ENCODE measurements at regions not wholly inside any gene's neighbourhood (a gene's known extent, or its start where the extent isn't known, plus 50 kb on each side); places are given as distances from the start of the nearest gene placed in this dataset.
"Not testable (repeated sequence)": the region's sequence is repeated elsewhere in the genome, so short reads cannot be mapped to it uniquely, and the experiment has no call there.

GRCh38 chr17:63091909-63092308 lies 125.9 kb downstream of the TANC2 start:
- peaks cover 0 to 13% of the 10 kb centered on the region in 2 donors for H3K36me3 Mint-ChIP-seq
- H3K27ac Mint-ChIP-seq; H3K9me3 Mint-ChIP-seq; H3K4me1 Mint-ChIP-seq; H3K4me3 Mint-ChIP-seq; intact Hi-C loops (cut with micrococcal nuclease); CTCF ChIA-PET (ENCODE audit: partially characterized antibody); H3K9me3 ChIP-seq (ENCODE audit: control insufficient read depth in 1 of 2, low read length in 2 of 2); H3K36me3 ChIP-seq (ENCODE audit: insufficient read depth, low read length); H3K27me3 ChIP-seq (ENCODE audit: insufficient read depth, low read length); DNase-seq; H3K27me3 Mint-ChIP-seq; H3K27ac ChIP-seq (ENCODE audit: low read depth, low read length); H3K4me3 ChIP-seq (ENCODE audit: low read length in 2 of 2); H3K4me1 ChIP-seq (ENCODE audit: insufficient read depth, low read length): not testable (repeated sequence)
- POLR2A ChIA-PET (ENCODE audit: partially characterized antibody) = interaction anchor here (0.6 kb wide), 1 partner anchor 173 kb away, joined by 3 read pairs; no protein-coding TSS in a partner anchor

GRCh38 chr17:63094631-63095030 lies 128.6 kb downstream of the TANC2 start:
- H3K4me3 Mint-ChIP-seq = no peak overlapping the region
- no peak overlapping the region for H3K27ac Mint-ChIP-seq
- POLR2A ChIA-PET (ENCODE audit: partially characterized antibody) = no interaction called here
- H3K9me3 Mint-ChIP-seq = peaks cover 0 to 8% (median under 1%) of the 10 kb centered on the region in 8 donors
- H3K4me1 ChIP-seq (ENCODE audit: insufficient read depth, low read length) = no peaks in the 10 kb centered on the region
- H3K36me3 Mint-ChIP-seq = peaks cover 4 to 17% of the 10 kb centered on the region in 2 donors
- no peaks in the 10 kb centered on the region for H3K36me3 ChIP-seq (ENCODE audit: insufficient read depth, low read length)
- H3K4me1 Mint-ChIP-seq = peaks cover 0 to 1% (median 0%) of the 10 kb centered on the region in 4 donors
- no peaks in the 10 kb centered on the region for H3K27me3 ChIP-seq (ENCODE audit: insufficient read depth, low read length)
- no peak overlapping the region for H3K4me3 ChIP-seq (ENCODE audit: low read length in 2 of 2)
- intact Hi-C loops (cut with micrococcal nuclease) = no loop called here
- DNase-seq = no peak
- CTCF ChIA-PET (ENCODE audit: partially characterized antibody) = no interaction called here
- H3K27me3 Mint-ChIP-seq = no peaks in the 10 kb centered on the region
- H3K27ac ChIP-seq (ENCODE audit: low read depth, low read length) = no peak overlapping the region
- H3K9me3 ChIP-seq (ENCODE audit: control insufficient read depth in 1 of 2, low read length in 2 of 2) = no peaks in the 10 kb centered on the region

GRCh38 chr17:63095459-63095858 lies 129.4 kb downstream of the TANC2 start:
- ChIA-PET CTCF (ENCODE audit: partially characterized antibody) (no interaction called here), POLR2A (ENCODE audit: partially characterized antibody) (interaction anchor here (0.6 kb wide), 1 partner anchor 10 kb away, joined by 4 read pairs; no protein-coding TSS in a partner anchor)
- no peak for DNase-seq
- Mint-ChIP-seq H3K9me3 (peaks cover 0 to 3% (median 0%) of the 10 kb centered on the region in 8 donors), H3K36me3 (peaks cover 6 to 17% of the 10 kb centered on the region in 2 donors), H3K4me1 (peaks cover 0 to 1% (median 0%) of the 10 kb centered on the region in 4 donors), H3K27me3 (no peaks in the 10 kb centered on the region), H3K27ac (no peak overlapping the region), H3K4me3 (no peak overlapping the region)
- Histone ChIP-seq H3K4me1 (ENCODE audit: insufficient read depth, low read length) (no peaks in the 10 kb centered on the region), H3K27ac (ENCODE audit: low read depth, low read length) (no peak overlapping the region), H3K4me3 (ENCODE audit: low read length in 2 of 2) (no peak overlapping the region), H3K9me3 (ENCODE audit: control insufficient read depth in 1 of 2, low read length in 2 of 2) (no peaks in the 10 kb centered on the region), H3K27me3 (ENCODE audit: insufficient read depth, low read length) (no peaks in the 10 kb centered on the region), H3K36me3 (ENCODE audit: insufficient read depth, low read length) (no peaks in the 10 kb centered on the region)
- intact Hi-C loops (cut with micrococcal nuclease) = no loop called here

- H3K27me3 ChIP-seq (ENCODE audit: insufficient read depth, low read length) = no peaks in the 10 kb centered on the region
- CTCF ChIA-PET (ENCODE audit: partially characterized antibody) = no interaction called here
- no peaks in the 10 kb centered on the region for H3K9me3 ChIP-seq (ENCODE audit: control insufficient read depth in 1 of 2, low read length in 2 of 2)
- no peak overlapping the region for H3K4me3 Mint-ChIP-seq
- H3K27ac ChIP-seq (ENCODE audit: low read depth, low read length) = no peak overlapping the region
- H3K9me3 Mint-ChIP-seq = peaks cover 0 to 3% (median 0%) of the 10 kb centered on the region in 8 donors
- intact Hi-C loops (cut with micrococcal nuclease) = no loop called here
- no peaks in the 10 kb centered on the region for H3K4me1 ChIP-seq (ENCODE audit: insufficient read depth, low read length)
- peaks cover 6 to 17% of the 10 kb centered on the region in 2 donors for H3K36me3 Mint-ChIP-seq
- H3K27ac Mint-ChIP-seq = no peak overlapping the region
- H3K4me3 ChIP-seq (ENCODE audit: low read length in 2 of 2) = no peak overlapping the region
- H3K36me3 ChIP-seq (ENCODE audit: insufficient read depth, low read length) = no peaks in the 10 kb centered on the region
- H3K4me1 Mint-ChIP-seq = peaks cover 0 to 1% (median 0%) of the 10 kb centered on the region in 4 donors
- H3K27me3 Mint-ChIP-seq = no peaks in the 10 kb centered on the region
- POLR2A ChIA-PET (ENCODE audit: partially characterized antibody) = no interaction called here
- DNase-seq = no peak
Measured at GRCh38 chr17:63095879-63096278, 129.8 kb downstream of the TANC2 start.

GRCh38 chr17:63096426-63096825 lies 130.4 kb downstream of the TANC2 start:
- H3K36me3 Mint-ChIP-seq = peaks cover 8 to 18% of the 10 kb centered on the region in 2 donors
- H3K4me1 ChIP-seq (ENCODE audit: insufficient read depth, low read length) = no peaks in the 10 kb centered on the region
- POLR2A ChIA-PET (ENCODE audit: partially characterized antibody) = no interaction called here
- H3K9me3 Mint-ChIP-seq = peaks cover 0 to 3% (median 0%) of the 10 kb centered on the region in 8 donors
- no peaks in the 10 kb centered on the region for H3K9me3 ChIP-seq (ENCODE audit: control insufficient read depth in 1 of 2, low read length in 2 of 2)
- H3K4me3 ChIP-seq (ENCODE audit: low read length in 2 of 2) = no peak overlapping the region
- no peak overlapping the region for H3K4me3 Mint-ChIP-seq
- CTCF ChIA-PET (ENCODE audit: partially characterized antibody) = interaction anchor here (1.2 kb wide), 1 partner anchor 10 kb away, joined by 3 read pairs; no protein-coding TSS in a partner anchor
- no peaks in the 10 kb centered on the region for H3K36me3 ChIP-seq (ENCODE audit: insufficient read depth, low read length)
- H3K4me1 Mint-ChIP-seq = peaks cover 0 to 1% (median 0%) of the 10 kb centered on the region in 4 donors
- H3K27ac Mint-ChIP-seq = no peak overlapping the region
- H3K27me3 ChIP-seq (ENCODE audit: insufficient read depth, low read length) = no peaks in the 10 kb centered on the region
- DNase-seq = no peak
- no peaks in the 10 kb centered on the region for H3K27me3 Mint-ChIP-seq
- intact Hi-C loops (cut with micrococcal nuclease) = no loop called here
- H3K27ac ChIP-seq (ENCODE audit: low read depth, low read length) = no peak overlapping the region

- POLR2A ChIA-PET (ENCODE audit: partially characterized antibody) = no interaction called here
Measured at GRCh38 chr17:63099425-63099824, 133.4 kb downstream of the TANC2 start.

GRCh38 chr17:63102034-63102433 lies 136.0 kb downstream of the TANC2 start:
- H3K4me3 Mint-ChIP-seq = no peak overlapping the region
- no peaks in the 10 kb centered on the region for H3K9me3 ChIP-seq (ENCODE audit: control insufficient read depth in 1 of 2, low read length in 2 of 2)
- no peaks in the 10 kb centered on the region for H3K36me3 ChIP-seq (ENCODE audit: insufficient read depth, low read length)
- ChIA-PET POLR2A (ENCODE audit: partially characterized antibody) (no interaction called here), CTCF (ENCODE audit: partially characterized antibody) (no interaction called here)
- H3K4me1 Mint-ChIP-seq = no peaks in the 10 kb centered on the region
- H3K27ac Mint-ChIP-seq = no peak overlapping the region
- no peaks in the 10 kb centered on the region for H3K9me3 Mint-ChIP-seq
- no peak overlapping the region for H3K27ac ChIP-seq (ENCODE audit: low read depth, low read length)
- H3K4me1 ChIP-seq (ENCODE audit: insufficient read depth, low read length) = no peaks in the 10 kb centered on the region
- H3K36me3 Mint-ChIP-seq = peaks cover 12 to 20% of the 10 kb centered on the region in 2 donors
- DNase-seq = no peak
- intact Hi-C loops (cut with micrococcal nuclease) = no loop called here
- no peaks in the 10 kb centered on the region for H3K27me3 ChIP-seq (ENCODE audit: insufficient read depth, low read length)
- no peaks in the 10 kb centered on the region for H3K27me3 Mint-ChIP-seq
- H3K4me3 ChIP-seq (ENCODE audit: low read length in 2 of 2) = no peak overlapping the region

More at GRCh38 chr17:63099425-63099824, 133.4 kb downstream of the TANC2 start:
- no peaks in the 10 kb centered on the region for H3K36me3 ChIP-seq (ENCODE audit: insufficient read depth, low read length)
- no peak for DNase-seq
- Mint-ChIP-seq H3K27ac (no peak overlapping the region), H3K9me3 (no peaks in the 10 kb centered on the region), H3K36me3 (peaks cover 12 to 20% of the 10 kb centered on the region in 2 donors), H3K4me1 (no peaks in the 10 kb centered on the region), H3K27me3 (no peaks in the 10 kb centered on the region), H3K4me3 (no peak overlapping the region)
- intact Hi-C loops (cut with micrococcal nuclease) = no loop called here
- no peak overlapping the region for H3K4me3 ChIP-seq (ENCODE audit: low read length in 2 of 2)
- H3K9me3 ChIP-seq (ENCODE audit: control insufficient read depth in 1 of 2, low read length in 2 of 2) = no peaks in the 10 kb centered on the region
- H3K4me1 ChIP-seq (ENCODE audit: insufficient read depth, low read length) = no peaks in the 10 kb centered on the region
- CTCF ChIA-PET (ENCODE audit: partially characterized antibody) = no interaction called here
- H3K27ac ChIP-seq (ENCODE audit: low read depth, low read length) = no peak overlapping the region
- H3K27me3 ChIP-seq (ENCODE audit: insufficient read depth, low read length) = no peaks in the 10 kb centered on the region

- Mint-ChIP-seq H3K4me1 (no peaks in the 10 kb centered on the region), H3K4me3 (no peak overlapping the region), H3K27ac (no peak overlapping the region), H3K27me3 (no peaks in the 10 kb centered on the region), H3K36me3 (peaks cover 5 to 12% of the 10 kb centered on the region in 2 donors), H3K9me3 (no peaks in the 10 kb centered on the region)
- no peak overlapping the region for H3K4me3 ChIP-seq (ENCODE audit: low read length in 2 of 2)
- H3K4me1 ChIP-seq (ENCODE audit: insufficient read depth, low read length) = no peaks in the 10 kb centered on the region
- H3K9me3 ChIP-seq (ENCODE audit: control insufficient read depth in 1 of 2, low read length in 2 of 2) = no peaks in the 10 kb centered on the region
- intact Hi-C loops (cut with micrococcal nuclease) = no loop called here
- CTCF ChIA-PET (ENCODE audit: partially characterized antibody) = interaction anchor here (0.7 kb wide), 1 partner anchor 9 kb away, joined by 3 read pairs; no protein-coding TSS in a partner anchor
- POLR2A ChIA-PET (ENCODE audit: partially characterized antibody) = interaction anchor here (0.8 kb wide), 1 partner anchor 11 kb away, joined by 4 read pairs; no protein-coding TSS in a partner anchor
- DNase-seq = no peak
- no peaks in the 10 kb centered on the region for H3K36me3 ChIP-seq (ENCODE audit: insufficient read depth, low read length)
- H3K27ac ChIP-seq (ENCODE audit: low read depth, low read length) = no peak overlapping the region
- no peaks in the 10 kb centered on the region for H3K27me3 ChIP-seq (ENCODE audit: insufficient read depth, low read length)
Measured at GRCh38 chr17:63106050-63106449, 140.0 kb downstream of the TANC2 start.

All from CD4-positive, alpha-beta memory T cell (primary cell).